Fibroblast of lung (primary cell): ENCODE measurements at regions not wholly inside any gene's neighbourhood (a gene's known extent, or its start where the extent isn't known, plus 50 kb on each side); places are given as distances from the start of the nearest gene placed in this dataset.

Experiments
- DNase-seq, 2 donors: peaks; one replicate each; pipeline versions ENCODE4 v3.0.0 to v3.0.0-alpha.2; 2010; ENCODE audit warnings: low read depth in 2 of 2
- H2AFZ ChIP-seq: 2 replicates; pipeline ENCODE4 v1.5.1; 2012; ENCODE audit warnings: low read length, control low read depth, inconsistent platforms
- H3K27ac ChIP-seq: 2 replicates; pipeline ENCODE4 v1.5.1; 2011; ENCODE audit warnings: low read length, control low read depth; ENCODE audit not compliant: insufficient read depth
- H3K27me3 ChIP-seq: 2 replicates; pipeline ENCODE4 v1.5.1; 2011; ENCODE audit warnings: mild to moderate bottlenecking, low read length; ENCODE audit not compliant: control insufficient read depth, insufficient read depth
- H3K36me3 ChIP-seq: 2 replicates; pipeline ENCODE4 v1.5.1; 2011; ENCODE audit warnings: low read length; ENCODE audit not compliant: control insufficient read depth, insufficient read depth
- H3K4me1 ChIP-seq: 2 replicates; pipeline ENCODE4 v1.5.1; 2011; ENCODE audit warnings: low read length; ENCODE audit not compliant: control insufficient read depth, insufficient read depth; ENCODE audit errors: extremely low read depth
- H3K4me2 ChIP-seq: 2 replicates; pipeline ENCODE4 v1.5.1; 2011; ENCODE audit warnings: low read length, control low read depth; ENCODE audit not compliant: insufficient read depth; ENCODE audit errors: extremely low read depth
- H3K4me3 ChIP-seq, 4 experiments: fragments of 200-600 bp in 1 of 4; sonication (generic) in 1 of 4; replicated peaks in 1 of 4; 2 replicates each; pipeline ENCODE4 v1.5.1; 2011 to 2016; ENCODE audit warnings: low read length in 4 of 4, low read depth in 3 of 4, mild to moderate bottlenecking in 3 of 4, control low read depth in 2 of 4, inconsistent platforms in 1 of 4, mixed read lengths in 1 of 4; ENCODE audit not compliant: insufficient read depth in 1 of 4; ENCODE audit errors: control extremely low read depth in 1 of 4
- H3K79me2 ChIP-seq: 2 replicates; pipeline ENCODE4 v1.5.1; 2012; ENCODE audit warnings: mild to moderate bottlenecking, low read length, inconsistent platforms; ENCODE audit not compliant: control insufficient read depth, insufficient read depth
- H3K9ac ChIP-seq: 2 replicates; pipeline ENCODE4 v1.5.1; 2011; ENCODE audit warnings: mild to moderate bottlenecking, low read length, control low read depth; ENCODE audit not compliant: insufficient read depth
- H3K9me3 ChIP-seq: 2 replicates; pipeline ENCODE4 v1.5.1; 2012; ENCODE audit warnings: low read depth, low read length; ENCODE audit not compliant: control insufficient read depth, insufficient read depth
- H4K20me1 ChIP-seq: 2 replicates; pipeline ENCODE4 v1.5.1; 2011; ENCODE audit warnings: low read length; ENCODE audit not compliant: control insufficient read depth, insufficient read depth; ENCODE audit errors: extremely low read depth
- CTCF ChIP-seq, 2 donors: IDR thresholded peaks in 1 of 2; conservative IDR thresholded peaks in 1 of 2; 1 replicate in 1 of 2; 2 replicates in 1 of 2; pipeline ENCODE4 v1.5.1; 2011 to 2012; ENCODE audit warnings: low read length in 2 of 2, control low read depth in 1 of 2, inconsistent platforms in 1 of 2, low read depth in 1 of 2, mild to moderate bottlenecking in 1 of 2
- EZH2 ChIP-seq: IDR thresholded peaks from 2 replicates; pipeline ENCODE4 v1.5.1; 2012; ENCODE audit warnings: low read length, control low read depth, mild to moderate bottlenecking; ENCODE audit errors: missing control alignments

- H3K4me3 ChIP-seq: no peak overlapping the region
- H3K4me2 ChIP-seq: no peak overlapping the region
- no peak overlapping the region for H3K9ac ChIP-seq
- TF ChIP-seq CTCF (conservative IDR thresholded peaks at IDR 0.05 in 1 of 2, IDR thresholded peaks at IDR 0.05 in 1 of 2; ENCODE audit: low read depth in 1 of 2, low read length in 2 of 2) (no peak), EZH2 (no peak)
- no peaks in the 10 kb centered on the region for H3K79me2 ChIP-seq
- H3K36me3 ChIP-seq: no peaks in the 10 kb centered on the region
- H4K20me1 ChIP-seq: no peaks in the 10 kb centered on the region
- no peak for DNase-seq
- H3K27me3 ChIP-seq: no peaks in the 10 kb centered on the region
- no peaks in the 10 kb centered on the region for H3K4me1 ChIP-seq
- H3K27ac ChIP-seq: no peak overlapping the region
- no peaks in the 10 kb centered on the region for H3K9me3 ChIP-seq
- H2AFZ ChIP-seq: no peak overlapping the region
These were observed 450.3 kb upstream of the THRB start for GRCh38 chr3:24944805-24945520.

GRCh38 chr3:24945563-24945962, 450.9 kb upstream of the THRB start:
- TF ChIP-seq EZH2 (no peak), CTCF (conservative IDR thresholded peaks at IDR 0.05 in 1 of 2, IDR thresholded peaks at IDR 0.05 in 1 of 2; ENCODE audit: low read depth in 1 of 2, low read length in 2 of 2) (no peak)
- H3K79me2 ChIP-seq: no peaks in the 10 kb centered on the region
- H3K27ac ChIP-seq: no peak overlapping the region
- no peaks in the 10 kb centered on the region for H3K27me3 ChIP-seq
- no peaks in the 10 kb centered on the region for H3K9me3 ChIP-seq
- no peak overlapping the region for H3K4me2 ChIP-seq
- no peak for DNase-seq
- H4K20me1 ChIP-seq: no peaks in the 10 kb centered on the region
- H3K36me3 ChIP-seq: no peaks in the 10 kb centered on the region
- H3K9ac ChIP-seq: no peak overlapping the region
- no peak overlapping the region for H2AFZ ChIP-seq
- no peak overlapping the region for H3K4me3 ChIP-seq
- H3K4me1 ChIP-seq: no peaks in the 10 kb centered on the region

GRCh38 chr3:24947103-24947502, 452.5 kb upstream of the THRB start:
- DNase-seq: no peak
- no peaks in the 10 kb centered on the region for H3K4me1 ChIP-seq
- H3K9ac ChIP-seq: no peak overlapping the region
- no peaks in the 10 kb centered on the region for H3K27me3 ChIP-seq
- H4K20me1 ChIP-seq: no peaks in the 10 kb centered on the region
- H3K4me2 ChIP-seq: no peak overlapping the region
- H3K79me2 ChIP-seq: no peaks in the 10 kb centered on the region
- H3K9me3 ChIP-seq: no peaks in the 10 kb centered on the region
- TF ChIP-seq CTCF (conservative IDR thresholded peaks at IDR 0.05 in 1 of 2, IDR thresholded peaks at IDR 0.05 in 1 of 2; ENCODE audit: low read depth in 1 of 2, low read length in 2 of 2) (no peak), EZH2 (no peak)
- no peak overlapping the region for H3K27ac ChIP-seq
- no peak overlapping the region for H2AFZ ChIP-seq
- no peak overlapping the region for H3K4me3 ChIP-seq
- H3K36me3 ChIP-seq: no peaks in the 10 kb centered on the region
